PC-3 (cell line): ENCODE measurements at regions not wholly inside any gene's neighbourhood (a gene's known extent, or its start where the extent isn't known, plus 50 kb on each side); places are given as distances from the start of the nearest gene placed in this dataset.

Source experiments
- ATAC-seq: fragments of 200-7000 bp; cut with Tn5 transposase; 2 replicates; pipeline ENCODE4 v1.9.1; 2020; ENCODE audit warnings: mild to moderate bottlenecking, moderate library complexity
- BruUV-seq: library from RNA; stranded (reverse); fragments of 400-500 nt; replicated peaks from 2 replicates; lab custom pipeline; 2021; lab: Mats Ljungman, UMichigan
- CTCF ChIA-PET: fragments of 300-600 bp; sonication (Branson Sonifier 250); formaldehyde crosslinking; loops from one replicate; lab custom pipeline; 2022; ENCODE audit warnings: antibody characterized with exemption; lab: Charles Lee
- POLR2A ChIA-PET: fragments of 300-600 bp; sonication (Branson Sonifier 250); formaldehyde crosslinking; loops from one replicate; lab custom pipeline; 2022; ENCODE audit warnings: antibody characterized with exemption; ENCODE audit not compliant: unreplicated experiment; lab: Charles Lee
- DNase-seq: peaks from one replicate; pipeline ENCODE4 v3.0.0-alpha.2; 2015
- H2AFZ ChIP-seq: fragments of 300-600 bp; sonication (generic); 2 replicates; pipeline ENCODE4 v1.6.0; 2016; ENCODE audit warnings: antibody characterized with exemption, low read length
- H3F3A ChIP-seq: fragments of 300-600 bp; sonication (generic); one replicate; pipeline ENCODE4 v1.6.0; 2017; ENCODE audit warnings: antibody characterized with exemption, low read length, control low read depth, mild to moderate bottlenecking; ENCODE audit not compliant: unreplicated experiment
- H3K27ac ChIP-seq: fragments of 300-600 bp; sonication (generic); 2 replicates; pipeline ENCODE4 v1.5.1; 2016; ENCODE audit warnings: mild to moderate bottlenecking, low read length
- H3K27me3 ChIP-seq: fragments of 300-600 bp; sonication (generic); 2 replicates; pipeline ENCODE4 v1.6.1; 2016; ENCODE audit warnings: low read length, mixed read lengths
- H3K36me3 ChIP-seq: fragments of 300-600 bp; sonication (generic); 2 replicates; pipeline ENCODE4 v1.6.1; 2016; ENCODE audit warnings: low read depth, mixed run types, low read length, mixed read lengths
- H3K4me1 ChIP-seq: fragments of 300-600 bp; sonication (generic); 2 replicates; pipeline ENCODE4 v1.5.1; 2016; ENCODE audit warnings: low read length; ENCODE audit not compliant: insufficient read depth
- H3K4me2 ChIP-seq: fragments of 300-600 bp; sonication (generic); 2 replicates; pipeline ENCODE4 v1.6.0; 2016; ENCODE audit warnings: low read length
- H3K4me3 ChIP-seq: fragments of 300-600 bp; sonication (generic); 2 replicates; pipeline ENCODE4 v1.5.1; 2016; ENCODE audit warnings: mild to moderate bottlenecking, low read length, mixed read lengths
- H3K79me2 ChIP-seq: fragments of 300-600 bp; sonication (generic); 2 replicates; pipeline ENCODE4 v1.6.1; 2017; ENCODE audit warnings: low read length, mixed read lengths
- H3K9ac ChIP-seq: fragments of 300-600 bp; sonication (generic); 2 replicates; pipeline ENCODE4 v1.6.0; 2016; ENCODE audit warnings: mild to moderate bottlenecking, low read length
- H3K9me2 ChIP-seq: fragments of 300-600 bp; sonication (generic); replicated peaks from 2 replicates; pipeline ENCODE4 v1.6.1; 2016; ENCODE audit warnings: mixed run types, low read length, mixed read lengths
- H3K9me3 ChIP-seq: fragments of 300-600 bp; sonication (generic); 2 replicates; pipeline ENCODE4 v1.6.1; 2016; ENCODE audit warnings: low read length, mixed read lengths
- H4K20me1 ChIP-seq: fragments of 300-600 bp; sonication (generic); 2 replicates; pipeline ENCODE4 v1.6.1; 2016; ENCODE audit warnings: low read length, mixed read lengths
- CTCF ChIP-seq: fragments of 300-600 bp; sonication (generic); conservative IDR thresholded peaks from 2 replicates; pipeline ENCODE4 v1.5.1; 2017; ENCODE audit warnings: antibody characterized with exemption, low read depth, mild to moderate bottlenecking, low read length
- EZH2 ChIP-seq: fragments of 300-600 bp; sonication (generic); IDR thresholded peaks from one replicate; pipeline ENCODE4 v1.6.1; 2017; ENCODE audit warnings: antibody characterized with exemption, mild to moderate bottlenecking, low read length; ENCODE audit not compliant: unreplicated experiment
- EZH2phosphoT487 ChIP-seq: fragments of 300-600 bp; sonication (generic); IDR thresholded peaks from 2 replicates; pipeline ENCODE4 v1.6.1; 2018; ENCODE audit warnings: mild to moderate bottlenecking, antibody characterized with exemption, low read length, borderline replicate concordance
- intact Hi-C: fragments of 100-400 bp; cut with micrococcal nuclease; formaldehyde crosslinking; loops from 2 replicates; pipeline ENCODE4 v1.9.0; 2023

- ATAC-seq: no peak
- CTCF ChIA-PET: no interaction called here
- POLR2A ChIA-PET: no interaction called here
Measured at GRCh38 chr11:130728185-130729180, 187.8 kb downstream of the SNX19 start.

GRCh38 chr11:130729193-130729592 is 187.1 kb downstream of the SNX19 start:
- CTCF ChIA-PET: no interaction called here
- DNase-seq: no peak
- H3K4me2 ChIP-seq: no peak overlapping the region
- no peaks in the 10 kb centered on the region for H3F3A ChIP-seq
- H3K9me3 ChIP-seq: peaks cover 11% of the 10 kb centered on the region; the same call in 1 of the 2 replicates
- H3K27ac ChIP-seq: no peak overlapping the region
- no peaks in the 10 kb centered on the region for H4K20me1 ChIP-seq
- H3K9ac ChIP-seq: no peak overlapping the region
- H3K4me1 ChIP-seq: peaks cover 7% of the 10 kb centered on the region; the same call in 1 of the 2 replicates
- no peak overlapping the region for H3K4me3 ChIP-seq
- H3K79me2 ChIP-seq: no peaks in the 10 kb centered on the region
- BruUV-seq: no TSS peak
- no peaks in the 10 kb centered on the region for H3K9me2 ChIP-seq
- POLR2A ChIA-PET: no interaction called here
- H3K27me3 ChIP-seq: no peaks in the 10 kb centered on the region
- no peaks in the 10 kb centered on the region for H3K36me3 ChIP-seq
- no peak for TF ChIP-seq EZH2phosphoT487
- no peak for TF ChIP-seq EZH2
- no peak for TF ChIP-seq CTCF
- no peak overlapping the region for H2AFZ ChIP-seq
- intact Hi-C loops: no loop called here
- ATAC-seq: no peak

More at GRCh38 chr11:130728185-130729180, 187.8 kb downstream of the SNX19 start:
- DNase-seq: no peak
- Histone ChIP-seq H4K20me1 (no peaks in the 10 kb centered on the region), H3F3A (no peaks in the 10 kb centered on the region), H3K79me2 (no peaks in the 10 kb centered on the region), H3K9me2 (no peaks in the 10 kb centered on the region), H3K9ac (no peak overlapping the region), H3K27ac (no peak overlapping the region), H3K9me3 (peaks cover 11% of the 10 kb centered on the region; the same call in 1 of the 2 replicates), H3K4me2 (no peak overlapping the region), H3K4me1 (peaks cover 7% of the 10 kb centered on the region; the same call in 1 of the 2 replicates), H3K27me3 (no peaks in the 10 kb centered on the region), H3K4me3 (no peak overlapping the region), H2AFZ (no peak overlapping the region), H3K36me3 (no peaks in the 10 kb centered on the region)
- intact Hi-C loops: no loop called here
- no TSS peak for BruUV-seq
- TF ChIP-seq EZH2 (no peak), CTCF (no peak), EZH2phosphoT487 (no peak)
